NT2/D1 (cell line): ENCODE measurements at regions not wholly inside any gene's neighbourhood (a gene's known extent, or its start where the extent isn't known, plus 50 kb on each side); places are given as distances from the start of the nearest gene placed in this dataset.
"Not testable (repeated sequence)": the region's sequence is repeated elsewhere in the genome, so short reads cannot be mapped to it uniquely, and the experiment has no call there.

ENCODE experiments used
- SUZ12 ChIP-seq: IDR thresholded peaks from 2 replicates; pipeline ENCODE4 v1.6.1; 2011; ENCODE audit not compliant: insufficient read length, insufficient read depth; ENCODE audit errors: extremely low read depth
- YY1 ChIP-seq: IDR thresholded peaks from 2 replicates; pipeline ENCODE4 v1.6.1; 2011; ENCODE audit not compliant: insufficient read length, insufficient read depth
- ZNF274 ChIP-seq: IDR thresholded peaks from 2 replicates; pipeline ENCODE4 v1.6.1; 2011; ENCODE audit warnings: mild to moderate bottlenecking, low read depth, low read length

DNA sequence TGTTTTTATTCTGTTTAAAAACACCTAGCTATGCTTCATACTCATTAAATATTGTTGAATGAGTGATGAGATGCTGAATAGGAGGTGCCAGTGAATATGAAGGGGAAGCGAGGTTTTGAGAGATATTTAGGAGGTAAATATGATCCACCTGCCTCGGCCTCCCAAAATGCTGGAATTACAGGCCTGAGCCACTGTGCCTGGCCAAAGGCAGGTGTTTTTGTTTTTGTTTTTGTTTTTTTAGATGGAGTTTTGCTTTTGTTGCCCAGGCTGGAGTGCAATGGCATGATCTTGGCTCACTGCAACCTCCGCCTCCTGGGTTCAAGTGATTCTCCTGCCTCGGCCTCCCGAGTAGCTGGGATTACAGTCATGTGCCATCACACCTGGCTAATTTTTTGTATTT is 75.3 kb upstream of the VKORC1L1 start:
- TF ChIP-seq YY1, ZNF274, SUZ12: not testable (repeated sequence)
